CD4-positive, alpha-beta T cell treated with Interleukin-12 subunit alpha and Interleukin-12 subunit beta, for 1 hour (primary cell): ENCODE measurements at regions not wholly inside any gene's neighbourhood (a gene's known extent, or its start where the extent isn't known, plus 50 kb on each side); places are given as distances from the start of the nearest gene placed in this dataset.
"Not testable (repeated sequence)": the region's sequence is repeated elsewhere in the genome, so short reads cannot be mapped to it uniquely, and the experiment has no call there.

Source experiments
- DNase-seq: peaks from one replicate; pipeline ENCODE4 v3.0.0-alpha.2; 2020

DNA sequence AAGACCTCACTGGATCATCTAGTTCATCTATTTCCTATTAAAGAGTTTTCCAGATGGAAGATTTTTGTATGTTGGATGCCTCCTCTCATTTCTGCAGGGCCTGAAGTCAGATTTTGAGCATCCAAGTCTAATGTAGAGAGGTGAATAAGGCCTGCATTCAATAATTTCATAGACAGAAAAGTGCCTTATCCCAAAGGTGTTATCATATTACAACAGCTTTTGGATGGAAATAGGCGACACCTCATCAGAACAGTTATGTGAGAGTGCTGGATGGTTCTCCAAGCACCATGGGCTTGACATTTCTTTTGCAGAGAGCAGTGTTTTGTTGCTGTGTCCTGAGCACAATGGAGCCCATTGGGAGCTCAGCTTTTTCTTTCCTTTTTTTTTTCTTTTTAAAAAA lies 162.4 kb upstream of the MEOX2 start:
- DNase-seq, result no peak

DNA sequence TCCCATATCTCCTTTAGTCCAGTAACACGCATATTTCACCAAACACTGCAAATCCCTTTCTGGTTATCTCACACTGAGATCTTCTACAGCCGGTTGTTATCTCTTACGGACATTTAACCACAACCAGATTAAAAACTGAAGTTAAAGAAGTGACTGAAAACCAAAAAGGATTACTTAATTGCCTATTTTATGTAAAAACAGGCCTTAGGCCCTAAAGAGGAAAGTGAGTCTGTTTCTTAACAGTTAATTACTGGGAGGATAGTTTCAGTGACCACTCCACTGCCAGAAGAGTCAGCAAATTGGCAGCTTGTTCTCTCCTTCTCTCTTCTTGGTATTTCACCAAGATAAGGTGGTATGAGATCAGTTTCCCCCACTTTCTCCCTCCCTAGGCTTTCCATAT lies 161.9 kb upstream of the MEOX2 start:
- DNase-seq, result no peak

DNA sequence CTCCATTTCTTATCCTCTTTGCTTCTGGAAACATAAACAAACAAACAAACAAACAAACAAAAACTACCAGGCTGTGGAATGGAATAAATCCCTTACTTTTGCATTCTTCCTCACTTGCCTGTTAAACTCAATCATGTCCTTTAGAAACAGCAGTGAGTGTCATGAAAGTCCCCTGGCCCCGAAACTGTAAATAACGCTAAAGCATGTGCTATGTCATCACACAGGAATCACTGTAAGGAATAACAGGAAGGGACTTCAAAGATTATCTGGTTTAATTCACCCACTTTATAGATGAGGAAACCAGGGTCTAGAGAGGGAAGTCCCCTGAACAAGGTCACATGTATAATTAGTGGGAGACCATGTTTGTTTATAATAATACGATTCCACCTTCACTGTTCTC lies 159.4 kb upstream of the MEOX2 start:
- no peak for DNase-seq

GRCh38 chr7:15845461-15845860 lies 159.0 kb upstream of the MEOX2 start:
- DNase-seq, result no peak

GRCh38 chr7:15839416-15840100 lies 153.1 kb upstream of the MEOX2 start:
- DNase-seq, result no peak

GRCh38 chr7:15838265-15838664 lies 151.8 kb upstream of the MEOX2 start:
- DNase-seq, result no peak

- DNase-seq, result no peak
Measured at GRCh38 chr7:15837306-15837950, 150.9 kb upstream of the MEOX2 start.

DNA sequence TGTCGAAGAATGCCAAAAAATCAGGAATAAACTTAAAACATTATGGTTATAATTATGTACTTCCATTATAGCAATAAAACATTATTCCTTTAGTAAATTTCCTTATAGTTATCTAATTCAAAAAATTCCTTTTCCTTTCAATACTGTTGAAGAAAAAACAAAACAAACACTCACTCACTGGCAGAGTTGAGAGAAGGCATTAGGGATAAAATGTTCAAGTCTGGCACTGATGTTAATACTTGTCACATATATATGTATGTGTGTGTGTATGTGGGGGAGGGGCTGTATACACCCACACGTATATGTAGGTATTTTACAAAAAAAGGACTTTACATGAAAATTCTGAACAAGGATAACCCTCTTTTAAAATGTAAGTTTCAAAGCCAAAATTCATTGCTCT lies 150.2 kb upstream of the MEOX2 start:
- no peak for DNase-seq

- no peak for DNase-seq
Measured at GRCh38 chr7:15836041-15836440, 149.6 kb upstream of the MEOX2 start.

GRCh38 chr7:15834446-15834845 lies 148.0 kb upstream of the MEOX2 start:
- DNase-seq, result no peak

DNA sequence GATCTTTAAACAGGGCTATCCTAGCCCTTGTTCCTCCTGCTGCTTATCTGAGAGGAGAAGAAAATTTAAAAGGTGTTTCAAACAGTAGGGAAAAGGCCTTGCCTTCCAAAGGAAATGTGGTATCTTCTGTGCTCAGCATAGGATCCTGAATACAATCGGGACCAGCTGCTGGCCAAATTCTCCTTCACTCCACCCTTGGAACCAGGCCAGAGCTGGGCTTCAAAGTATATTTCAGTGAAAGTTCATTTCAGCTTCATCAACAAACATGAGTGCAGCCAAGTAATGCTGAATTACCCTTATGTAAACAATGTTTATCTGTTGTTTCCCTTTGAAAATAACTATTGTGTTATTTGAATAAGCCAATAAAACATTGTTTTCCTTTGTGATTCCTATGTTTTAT lies 146.5 kb upstream of the MEOX2 start:
- no peak for DNase-seq

DNA sequence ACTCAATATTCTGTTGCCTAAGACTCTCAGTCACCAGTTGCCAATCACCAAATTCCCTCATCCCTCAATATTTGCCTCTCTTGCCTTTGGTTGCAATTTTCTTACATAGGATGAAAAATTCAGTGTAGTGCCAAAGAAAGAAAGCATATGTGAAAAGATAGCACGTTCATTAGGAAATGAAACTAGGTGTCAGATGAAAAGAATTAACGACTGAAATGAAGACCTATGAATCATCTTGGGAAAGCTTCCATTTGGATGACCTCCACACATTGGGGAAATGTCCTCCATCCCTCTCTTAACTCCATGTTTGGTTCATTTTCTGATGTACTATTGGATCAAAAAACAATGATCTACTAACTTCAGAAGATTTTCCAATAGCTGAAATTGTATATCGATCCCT lies 145.1 kb upstream of the MEOX2 start:
- DNase-seq, result no peak

GRCh38 chr7:15829691-15830090 lies 143.2 kb upstream of the MEOX2 start:
- no peak for DNase-seq

DNA sequence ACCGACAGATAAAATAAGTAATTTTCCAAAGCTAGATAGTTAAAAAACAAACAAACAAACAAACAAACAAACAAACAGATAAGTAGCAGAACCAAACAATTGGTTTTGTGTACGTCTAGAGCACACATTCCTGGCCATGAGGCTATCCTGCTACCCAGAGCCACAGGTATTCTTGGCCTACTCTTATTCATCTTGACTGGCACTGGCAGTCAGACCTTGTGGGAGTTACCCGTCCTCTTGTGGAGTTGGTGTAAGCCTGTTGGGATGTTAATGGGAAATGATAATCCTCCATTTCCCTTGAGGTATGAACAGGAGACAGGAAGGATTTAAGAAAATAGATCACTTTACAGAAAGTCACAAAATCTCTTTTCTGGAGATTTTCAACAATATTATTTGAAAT lies 142.4 kb upstream of the MEOX2 start:
- no peak for DNase-seq

DNA sequence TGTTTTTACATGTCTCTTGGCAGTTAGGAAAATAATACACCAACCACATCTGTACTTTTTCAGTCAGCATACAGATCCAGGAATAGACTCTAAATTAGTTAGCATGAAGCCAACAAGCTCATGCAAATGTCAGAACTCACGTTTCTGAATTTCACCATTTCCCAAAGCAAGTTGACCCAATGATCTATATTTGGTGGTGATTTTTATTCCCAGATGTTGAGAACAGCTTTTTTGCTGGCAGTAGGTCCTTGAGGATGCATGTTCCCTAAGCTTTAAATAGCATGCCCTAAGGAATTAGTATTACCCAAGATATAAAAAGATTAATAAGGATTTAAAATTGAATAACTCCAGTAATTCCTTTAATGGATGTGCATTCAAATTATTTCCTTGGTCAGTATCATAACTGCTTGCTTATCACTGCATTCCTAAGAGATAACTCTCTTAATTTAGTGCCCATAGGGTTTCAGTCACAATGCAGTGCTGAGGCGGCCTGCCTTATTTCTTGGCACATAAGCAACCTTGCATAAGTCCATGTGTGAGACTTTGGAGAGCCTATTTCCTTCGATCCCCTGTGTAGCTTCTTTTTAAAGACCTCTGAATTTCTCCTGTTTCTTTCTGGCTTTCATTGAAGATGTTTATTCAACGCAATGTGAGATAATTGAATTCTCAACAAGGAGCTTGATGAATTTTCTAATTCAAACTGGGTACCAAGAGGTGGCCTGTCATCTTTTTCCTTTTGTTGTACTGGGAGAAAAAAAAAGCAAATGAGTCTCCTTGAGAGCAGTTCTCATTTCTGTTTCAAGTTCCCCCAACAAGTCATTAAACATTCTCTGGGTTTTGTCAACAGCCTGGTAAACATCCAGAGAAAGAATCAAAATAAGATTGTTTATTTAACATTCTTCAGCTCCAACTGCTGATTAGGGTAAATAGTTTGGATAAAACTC lies 135.3 kb upstream of the MEOX2 start:
- DNase-seq, result no peak

DNA sequence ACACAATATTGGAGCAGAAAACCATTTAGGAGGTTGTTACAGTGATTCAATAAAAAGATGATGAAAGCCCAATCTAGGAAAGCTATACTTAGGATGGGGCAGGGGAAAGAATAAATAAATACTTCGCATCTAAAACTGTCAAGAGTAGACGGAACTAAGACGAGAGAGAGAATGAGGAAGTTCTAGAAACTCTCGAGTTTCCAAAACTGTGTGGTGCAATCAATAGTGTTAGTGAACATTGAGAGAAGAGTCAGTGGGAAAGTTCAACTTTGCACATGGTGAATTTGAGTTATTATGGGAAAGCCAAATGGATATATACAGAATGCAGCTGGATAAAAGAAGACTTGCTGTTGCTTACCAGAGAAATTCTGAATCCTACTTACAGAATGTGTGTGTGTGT lies 133.8 kb upstream of the MEOX2 start:
- no peak for DNase-seq

DNA sequence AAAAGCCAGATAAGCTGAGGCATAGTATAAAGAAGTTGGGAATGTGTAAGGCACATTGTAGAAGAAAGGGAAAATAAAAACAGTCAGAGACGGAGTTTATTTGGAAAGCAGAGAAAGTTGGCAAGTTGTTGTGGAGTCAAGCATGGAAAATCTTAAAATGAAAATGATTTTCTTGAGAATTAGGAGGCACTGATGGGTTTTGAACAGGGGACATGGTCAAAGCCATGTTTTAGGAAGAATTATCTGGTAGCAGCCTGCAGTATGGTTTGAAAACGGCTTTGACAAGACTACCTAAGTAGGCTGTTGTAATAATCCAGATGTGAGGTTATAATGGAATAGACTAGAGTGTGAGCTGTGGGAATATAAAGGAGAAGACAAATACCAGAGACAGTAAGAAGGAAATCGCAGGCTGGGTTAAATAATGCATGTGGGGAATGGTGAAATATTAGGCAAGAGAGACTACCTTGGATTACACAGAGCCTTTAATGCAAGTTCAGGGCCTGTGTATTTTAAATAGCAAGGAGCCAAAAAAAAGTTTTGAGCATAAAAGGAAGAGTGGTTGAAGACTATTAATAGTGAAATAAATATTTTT lies 130.4 kb upstream of the MEOX2 start:
- no peak for DNase-seq

DNA sequence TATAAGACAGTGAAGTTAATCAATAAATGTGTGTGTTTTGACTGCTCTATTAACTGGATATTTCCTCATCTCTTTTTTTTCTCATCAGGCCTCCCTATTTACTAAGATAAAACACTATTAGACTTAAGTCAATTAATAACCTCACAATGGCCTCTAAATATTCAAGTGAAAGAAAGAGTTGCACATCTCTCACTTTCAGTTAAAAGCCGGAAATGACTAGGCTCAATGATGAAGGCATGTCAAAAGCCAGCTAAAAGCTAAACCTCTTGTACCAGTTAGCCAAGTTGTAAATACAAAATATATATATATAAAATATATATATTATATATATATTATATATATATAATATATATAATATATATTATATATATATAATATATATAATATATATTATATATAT lies 127.0 kb upstream of the MEOX2 start:
- no peak for DNase-seq

DNA sequence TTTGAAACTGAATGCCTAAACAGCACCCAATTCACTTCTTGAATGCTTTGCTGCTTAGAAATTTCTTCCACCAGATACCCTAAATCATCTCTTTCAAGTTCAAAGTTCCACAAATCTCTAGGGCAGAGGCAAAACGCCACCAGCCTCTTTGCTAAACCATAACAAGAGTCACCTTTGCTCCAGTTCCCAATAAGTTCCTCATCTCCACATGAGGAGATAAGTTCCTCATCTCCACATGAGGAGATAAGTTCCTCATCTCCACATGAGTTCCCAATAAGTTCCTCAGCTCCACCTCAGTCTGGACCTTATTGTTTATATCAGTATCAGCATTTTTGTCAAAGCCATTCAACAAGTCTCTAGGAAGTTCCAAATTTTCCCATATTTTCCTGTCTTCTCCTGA lies 123.9 kb upstream of the MEOX2 start:
- DNase-seq, result not testable (repeated sequence)

DNA sequence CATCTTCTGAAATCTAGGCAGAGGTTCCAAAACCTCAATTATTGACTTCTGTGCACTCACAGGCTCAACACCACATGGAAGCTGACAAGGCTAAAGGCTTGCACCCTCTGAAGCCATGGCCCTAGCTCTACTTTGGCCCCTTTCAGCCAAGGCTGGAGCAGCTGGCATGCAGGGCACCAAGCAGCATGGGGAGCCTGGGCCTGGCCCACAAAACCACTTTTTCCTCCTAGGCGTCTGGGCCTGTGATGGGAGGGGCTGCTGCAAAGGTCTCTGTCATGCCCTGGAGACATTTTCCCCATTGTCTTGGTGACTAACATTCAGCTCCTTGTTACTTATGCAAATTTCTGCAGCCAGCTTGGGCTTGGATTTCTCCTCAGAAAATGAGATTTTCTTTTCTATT lies 123.5 kb upstream of the MEOX2 start:
- not testable (repeated sequence) for DNase-seq

DNA sequence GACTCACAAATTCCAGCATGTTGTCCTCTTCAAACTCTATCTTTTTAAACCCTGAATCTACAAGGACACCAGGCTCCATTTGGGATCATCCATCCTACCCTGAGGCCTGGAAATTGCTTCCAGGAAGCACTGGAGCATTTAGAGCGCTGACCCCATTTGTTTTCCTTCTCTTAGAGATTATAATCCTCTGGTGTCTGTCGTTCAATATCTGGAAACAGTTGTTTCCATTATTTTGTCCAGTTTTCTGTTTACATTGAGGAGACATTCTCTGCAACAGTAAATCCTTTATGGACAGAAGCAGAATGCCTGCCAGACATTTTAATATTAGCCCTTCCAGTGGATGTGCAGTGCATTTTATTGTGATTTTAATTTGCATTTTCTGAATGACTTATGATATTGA lies 119.4 kb upstream of the MEOX2 start:
- no peak for DNase-seq

DNA sequence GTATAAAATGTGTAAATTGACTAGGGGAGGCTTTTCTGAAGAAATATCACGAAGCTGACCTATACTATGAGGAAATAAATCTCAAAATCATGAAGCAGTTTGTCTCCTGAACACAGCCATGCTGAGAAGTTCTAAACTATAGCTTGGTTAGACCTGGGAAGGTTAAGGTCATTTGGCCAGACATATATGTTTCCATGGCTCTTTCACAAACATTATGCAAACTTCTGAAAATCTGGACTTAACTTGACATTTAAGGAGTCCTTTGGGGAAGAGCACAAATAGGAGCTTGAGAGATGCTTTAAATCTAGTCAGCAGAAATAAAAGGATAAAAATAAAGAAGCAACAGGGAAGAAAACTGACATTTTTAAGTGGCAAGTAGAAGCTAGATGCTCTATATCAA lies 115.9 kb upstream of the MEOX2 start:
- no peak for DNase-seq

- no peak for DNase-seq
Measured at GRCh38 chr7:15801551-15801950, 115.1 kb upstream of the MEOX2 start.

GRCh38 chr7:15801041-15801440 lies 114.6 kb upstream of the MEOX2 start:
- no peak for DNase-seq
